ENCODE measurements at regions not wholly inside any gene's neighbourhood (a gene's known extent, or its start where the extent isn't known, plus 50 kb on each side); places are given as distances from the start of the nearest gene placed in this dataset.
"Not testable (repeated sequence)": the region's sequence is repeated elsewhere in the genome, so short reads cannot be mapped to it uniquely, and the experiment has no call there.

- DNase-seq = no peak
Measured at GRCh38 chr10:64089648-64090047, 568.4 kb downstream of the REEP3 start.

DNA sequence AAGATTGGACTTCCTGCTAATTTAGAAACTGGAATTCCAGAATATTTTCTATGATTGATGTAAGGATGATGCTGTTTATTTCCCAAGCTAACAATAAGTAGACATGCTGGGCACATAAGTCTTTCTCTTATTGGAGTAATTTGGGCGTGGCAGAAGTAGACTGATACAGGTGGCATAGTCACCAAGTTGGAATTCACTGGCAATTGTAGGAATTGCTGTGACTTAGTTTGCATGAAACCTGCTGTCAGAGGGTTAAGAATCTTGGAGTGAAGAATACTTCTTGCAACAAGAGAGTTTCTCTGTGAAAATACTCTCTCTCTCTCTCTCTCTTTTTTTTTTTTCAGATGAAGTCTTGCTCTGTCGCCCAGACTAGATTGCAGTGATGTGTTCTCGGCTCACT is 569.7 kb downstream of the REEP3 start:
- DNase-seq = no peak

GRCh38 chr10:64091897-64092296 is 570.7 kb downstream of the REEP3 start:
- DNase-seq = no peak

- DNase-seq = no peak
Measured at GRCh38 chr10:64093304-64093703, 572.1 kb downstream of the REEP3 start.

DNA sequence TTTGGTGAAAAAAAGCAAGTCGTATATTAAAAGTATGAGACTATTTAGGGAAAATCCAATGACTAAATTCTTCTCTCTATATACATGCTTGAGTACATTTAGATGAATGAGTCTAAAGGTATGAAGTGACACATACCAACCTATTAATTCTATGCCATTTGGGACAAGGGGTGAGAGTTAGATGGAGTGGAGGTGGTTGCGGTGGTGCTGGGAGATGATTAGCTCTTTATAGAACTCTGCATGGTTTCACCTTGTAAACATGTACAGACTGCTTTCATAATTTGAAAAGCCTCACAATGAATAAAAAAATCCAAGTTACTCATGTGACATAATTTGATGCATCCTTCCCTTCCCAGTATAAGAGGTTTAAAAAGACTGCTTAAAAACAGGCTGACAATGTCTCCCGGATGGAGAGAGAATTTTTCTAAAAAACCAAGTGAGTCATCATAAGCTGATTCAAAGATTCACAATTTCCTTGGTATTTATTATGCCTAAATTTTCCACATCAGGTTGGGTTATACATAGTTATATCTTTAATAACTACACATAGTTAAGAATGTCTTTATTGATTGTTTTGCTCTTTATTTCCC is 572.8 kb downstream of the REEP3 start:
- no peak for DNase-seq

- DNase-seq = no peak
Measured at GRCh38 chr10:64096941-64097340, 575.7 kb downstream of the REEP3 start.

GRCh38 chr10:64097391-64098122 is 576.4 kb downstream of the REEP3 start:
- no peak for DNase-seq

- DNase-seq = no peak
Measured at GRCh38 chr10:64098994-64099393, 577.8 kb downstream of the REEP3 start.

GRCh38 chr10:64101606-64102263 is 580.5 kb downstream of the REEP3 start:
- DNase-seq = no peak

GRCh38 chr10:64102264-64102633 is 581.0 kb downstream of the REEP3 start:
- DNase-seq = no peak

DNA sequence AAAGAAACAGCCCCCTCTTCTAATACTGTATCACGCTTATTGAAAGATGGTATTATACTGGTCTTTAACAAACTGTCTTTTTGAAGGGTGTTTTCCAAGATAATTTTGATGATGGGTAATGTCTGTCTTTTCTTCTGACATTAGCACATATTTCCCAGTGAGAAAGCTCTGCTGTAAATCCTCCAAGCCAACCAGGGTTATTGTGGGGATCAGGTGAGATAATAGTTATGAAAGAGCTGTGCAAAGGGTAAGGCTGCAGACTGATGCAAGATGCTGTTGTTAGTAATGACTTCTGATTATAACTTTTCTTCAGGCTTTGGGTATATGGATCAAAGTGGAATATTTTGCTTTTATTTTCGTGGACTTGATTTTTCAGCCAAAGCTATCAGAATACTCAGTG is 581.7 kb downstream of the REEP3 start:
- DNase-seq = no peak

GRCh38 chr10:64103750-64104470 is 582.7 kb downstream of the REEP3 start:
- DNase-seq = no peak

GRCh38 chr10:64109926-64110495 is 588.8 kb downstream of the REEP3 start:
- no peak for DNase-seq

DNA sequence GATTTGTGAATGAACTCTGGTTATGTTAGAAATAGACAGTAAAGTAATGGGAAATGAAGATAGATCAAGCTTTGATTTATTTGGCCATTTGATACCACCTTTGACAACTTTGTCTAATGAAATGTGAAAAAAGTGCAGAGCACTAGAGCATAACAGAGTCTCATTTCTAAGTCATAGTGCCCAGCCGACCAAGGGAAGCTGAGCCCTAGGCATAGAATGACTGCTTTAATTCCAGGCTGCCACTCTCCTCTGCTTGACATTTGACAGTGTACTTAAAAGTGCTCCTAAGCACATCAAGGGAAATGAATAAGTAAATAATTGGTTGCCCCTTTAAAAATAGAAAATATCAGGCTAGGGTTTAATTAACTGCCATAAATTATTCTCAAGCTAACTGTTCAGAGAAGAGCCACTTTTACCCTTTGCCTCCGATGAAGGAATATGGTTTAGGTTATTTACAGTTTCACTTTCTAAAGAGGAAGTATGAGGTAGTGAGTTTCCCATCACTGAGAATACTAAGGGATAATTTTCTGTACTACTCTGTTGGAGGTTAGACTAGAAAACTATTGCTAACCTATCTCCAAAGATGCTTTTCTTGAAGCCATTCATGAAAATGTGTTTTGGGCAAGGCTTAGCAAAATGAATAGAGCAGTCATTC is 591.6 kb downstream of the REEP3 start:
- no peak for DNase-seq

- no peak for DNase-seq
Measured at GRCh38 chr10:64113375-64113774, 592.2 kb downstream of the REEP3 start.

- DNase-seq = no peak
Measured at GRCh38 chr10:64113792-64114191, 592.6 kb downstream of the REEP3 start.

DNA sequence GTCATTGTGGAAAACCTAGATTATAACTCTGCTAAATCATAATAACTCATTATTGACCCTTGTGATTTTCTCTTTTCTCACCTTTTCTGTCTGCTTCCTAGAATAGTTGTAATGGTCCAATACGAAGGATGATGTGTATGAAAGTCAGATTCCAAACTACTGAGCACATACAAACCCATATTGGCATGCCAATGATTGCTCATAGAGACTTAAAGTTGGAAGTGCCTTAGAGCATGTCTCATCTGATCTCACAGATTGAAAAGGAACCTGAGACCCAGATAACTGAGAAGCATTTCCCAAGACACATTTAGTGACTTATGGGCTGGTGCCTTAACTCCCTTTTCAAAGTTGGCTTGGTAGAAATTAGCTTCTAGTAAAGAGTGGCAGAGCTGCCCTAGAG is 594.3 kb downstream of the REEP3 start:
- DNase-seq = no peak

GRCh38 chr10:64115908-64116643 is 594.9 kb downstream of the REEP3 start:
- no peak for DNase-seq

GRCh38 chr10:64116707-64117106 is 595.5 kb downstream of the REEP3 start:
- DNase-seq = no peak

DNA sequence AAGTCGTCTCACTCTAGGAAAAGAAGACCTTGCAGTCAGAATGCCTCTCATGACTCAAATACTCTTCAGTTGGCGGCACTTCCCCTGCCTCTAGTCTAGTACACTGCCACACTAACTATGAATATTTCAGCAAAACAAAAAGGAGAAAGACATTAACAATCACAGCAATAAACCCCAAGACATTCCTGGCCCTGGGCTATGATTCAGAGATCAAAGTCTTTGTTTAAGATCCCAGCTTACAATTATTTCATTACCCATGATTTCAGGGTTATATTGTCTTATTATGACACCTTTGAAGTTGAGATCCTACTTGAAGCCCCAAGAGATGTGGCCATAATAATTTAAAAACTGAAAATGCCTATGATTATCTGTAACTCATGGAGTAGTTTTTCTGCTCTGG is 597.5 kb downstream of the REEP3 start:
- no peak for DNase-seq

DNA sequence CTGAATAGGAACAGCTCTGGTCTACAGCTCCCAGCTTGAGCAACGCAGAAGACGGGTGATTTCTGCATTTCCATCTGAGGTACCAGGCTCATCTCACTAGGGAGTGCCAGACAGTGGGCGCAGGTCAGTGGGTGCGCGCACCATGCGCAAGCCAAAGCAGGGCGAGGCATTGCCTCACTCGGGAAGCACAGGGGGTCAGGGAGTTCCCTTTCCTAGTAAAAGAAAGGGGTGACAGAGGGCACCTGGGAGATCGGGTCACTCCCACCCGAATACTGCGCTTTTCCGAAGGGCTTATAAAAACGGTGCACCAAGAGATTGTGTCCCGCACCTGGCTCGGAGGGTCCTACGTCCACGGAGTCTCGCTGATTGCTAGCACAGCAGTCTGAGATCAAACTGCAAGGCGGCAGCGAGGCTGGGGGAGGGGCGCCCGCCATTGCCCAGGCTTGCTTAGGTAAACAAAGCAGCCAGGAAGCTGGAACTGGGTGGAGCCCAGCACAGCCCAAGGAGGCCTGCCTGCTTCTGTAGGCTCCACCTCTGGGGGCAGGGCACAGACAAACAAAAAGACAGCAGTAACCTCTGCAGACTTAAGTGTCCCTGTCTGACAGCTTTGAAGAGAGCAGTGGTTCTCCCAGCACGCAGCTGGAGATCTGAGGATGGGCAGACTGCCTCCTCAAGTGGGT is 599.2 kb downstream of the REEP3 start:
- not testable (repeated sequence) for DNase-seq

Measured in CD4-positive, alpha-beta T cell treated with Interleukin-6 for 4 hours (primary cell).